ENCODE measurements at regions not wholly inside any gene's neighbourhood (a gene's known extent, or its start where the extent isn't known, plus 50 kb on each side); places are given as distances from the start of the nearest gene placed in this dataset.

GRCh38 chr11:119983816-119984215 lies 154.1 kb downstream of the TRIM29 start:
- H3K27me3 ChIP-seq: peaks cover 22% of the 10 kb centered on the region
- H3K27ac ChIP-seq: no peak overlapping the region
- H3K9me3 ChIP-seq: no peaks in the 10 kb centered on the region
- no peak overlapping the region for H3K4me3 ChIP-seq
- no peaks in the 10 kb centered on the region for H3K4me1 ChIP-seq
- 92% methylated on average over 8 of the region's 8 CpGs for WGBS
- no peak for DNase-seq (ENCODE audit: low spot score in 2 of 2)
- H3K36me3 ChIP-seq: no peaks in the 10 kb centered on the region
- TF ChIP-seq CTCF (IDR thresholded peaks at IDR 0.05): no peak
- TF ChIP-seq POLR2A (IDR thresholded peaks at IDR 0.05): no peak
- TF ChIP-seq POLR2AphosphoS5 (IDR thresholded peaks at IDR 0.05): no peak
- no peak for TF ChIP-seq EP300 (IDR thresholded peaks at IDR 0.05)

GRCh38 chr11:119983240-119983732 lies 154.6 kb downstream of the TRIM29 start:
- H3K27me3 ChIP-seq: peaks cover 26% of the 10 kb centered on the region
- no peak for TF ChIP-seq EP300 (IDR thresholded peaks at IDR 0.05)
- TF ChIP-seq CTCF (IDR thresholded peaks at IDR 0.05): no peak
- TF ChIP-seq POLR2AphosphoS5 (IDR thresholded peaks at IDR 0.05): no peak
- TF ChIP-seq POLR2A (IDR thresholded peaks at IDR 0.05): no peak
- H3K9me3 ChIP-seq: no peaks in the 10 kb centered on the region
- no peak for DNase-seq (ENCODE audit: low spot score in 2 of 2)
- H3K4me1 ChIP-seq: no peaks in the 10 kb centered on the region
- 85% methylated on average over 2 of the region's 5 CpGs for WGBS
- H3K27ac ChIP-seq: no peak overlapping the region
- no peak overlapping the region for H3K4me3 ChIP-seq
- H3K36me3 ChIP-seq: no peaks in the 10 kb centered on the region

GRCh38 chr11:119982517-119983239 lies 155.2 kb downstream of the TRIM29 start:
- H3K4me1 ChIP-seq: no peaks in the 10 kb centered on the region
- H3K9me3 ChIP-seq: no peaks in the 10 kb centered on the region
- H3K27me3 ChIP-seq: peaks cover 32% of the 10 kb centered on the region
- H3K4me3 ChIP-seq: no peak overlapping the region
- H3K36me3 ChIP-seq: no peaks in the 10 kb centered on the region
- no peak for DNase-seq (ENCODE audit: low spot score in 2 of 2)
- H3K27ac ChIP-seq: no peak overlapping the region
- TF ChIP-seq CTCF (IDR thresholded peaks at IDR 0.05) (no peak), EP300 (IDR thresholded peaks at IDR 0.05) (no peak), POLR2AphosphoS5 (IDR thresholded peaks at IDR 0.05) (no peak), POLR2A (IDR thresholded peaks at IDR 0.05) (no peak)
- 35% methylated on average over 10 of the region's 16 CpGs for WGBS

GRCh38 chr11:119980431-119980830 lies 157.5 kb downstream of the TRIM29 start:
- 68% methylated on average over 10 of the region's 11 CpGs for WGBS
- no peaks in the 10 kb centered on the region for H3K9me3 ChIP-seq
- no peak for TF ChIP-seq POLR2A (IDR thresholded peaks at IDR 0.05)
- peaks cover 44% of the 10 kb centered on the region for H3K27me3 ChIP-seq
- DNase-seq (ENCODE audit: low spot score in 2 of 2): no peak
- H3K36me3 ChIP-seq: no peaks in the 10 kb centered on the region
- no peaks in the 10 kb centered on the region for H3K4me1 ChIP-seq
- no peak overlapping the region for H3K4me3 ChIP-seq
- H3K27ac ChIP-seq: no peak overlapping the region

GRCh38 chr11:119979701-119980100 lies 158.2 kb downstream of the TRIM29 start:
- no peak overlapping the region for H3K4me3 ChIP-seq
- H3K27me3 ChIP-seq: peaks cover 45% of the 10 kb centered on the region
- 83% methylated on average over 5 of the region's 5 CpGs for WGBS
- no peaks in the 10 kb centered on the region for H3K4me1 ChIP-seq
- no peaks in the 10 kb centered on the region for H3K36me3 ChIP-seq
- DNase-seq (ENCODE audit: low spot score in 2 of 2): no peak
- H3K27ac ChIP-seq: no peak overlapping the region
- TF ChIP-seq POLR2AphosphoS5 (IDR thresholded peaks at IDR 0.05) (no peak), POLR2A (IDR thresholded peaks at IDR 0.05) (no peak), CTCF (IDR thresholded peaks at IDR 0.05) (no peak), EP300 (IDR thresholded peaks at IDR 0.05) (no peak)
- no peaks in the 10 kb centered on the region for H3K9me3 ChIP-seq
